Liver (tissue), 8 donors: ENCODE measurements at regions not wholly inside any gene's neighbourhood (a gene's known extent, or its start where the extent isn't known, plus 50 kb on each side); places are given as distances from the start of the nearest gene placed in this dataset.

ENCODE experiments used
- DNase-seq: peaks from one replicate; pipeline ENCODE4 v3.0.0-alpha.2; 2017; ENCODE audit warnings: low spot score
- H3K27ac ChIP-seq, 2 donors: one replicate each; pipeline ENCODE4 v1.7.0; 2013; ENCODE audit warnings: inconsistent platforms in 2 of 2, low read length in 2 of 2, control low read depth in 1 of 2, low read depth in 1 of 2, mild to moderate bottlenecking in 1 of 2
- H3K27me3 ChIP-seq, 4 donors: one replicate each; pipeline versions ENCODE4 v1.6.1 to v1.7.0; 2013; ENCODE audit warnings: low read length in 3 of 4, inconsistent platforms in 1 of 4, mild to moderate bottlenecking in 1 of 4, moderate library complexity in 1 of 4; ENCODE audit not compliant: control insufficient read depth in 4 of 4, insufficient read depth in 4 of 4
- H3K36me3 ChIP-seq, 4 donors: one replicate each; pipeline versions ENCODE4 v1.6.1 to v1.7.0; 2013; ENCODE audit warnings: low read length in 3 of 4, mild to moderate bottlenecking in 3 of 4, low read depth in 1 of 4, moderate library complexity in 1 of 4; ENCODE audit not compliant: control insufficient read depth in 4 of 4, insufficient read depth in 3 of 4
- H3K4me1 ChIP-seq, 4 donors: one replicate each; pipeline versions ENCODE4 v1.6.1 to v1.7.0; 2013; ENCODE audit warnings: low read length in 3 of 4, mild to moderate bottlenecking in 3 of 4, moderate library complexity in 1 of 4; ENCODE audit not compliant: control insufficient read depth in 4 of 4, insufficient read depth in 4 of 4
- H3K4me3 ChIP-seq, 3 donors: one replicate each; pipeline versions ENCODE4 v1.6.1 to v1.7.0; 2013; ENCODE audit warnings: low read length in 3 of 3, control low read depth in 1 of 3, low read depth in 1 of 3, mild to moderate bottlenecking in 1 of 3
- H3K9ac ChIP-seq, 2 donors: one replicate each; pipeline ENCODE4 v1.7.0; 2013; ENCODE audit warnings: low read length in 2 of 2, mild to moderate bottlenecking in 2 of 2, moderate library complexity in 2 of 2, control low read depth in 1 of 2, low read depth in 1 of 2
- H3K9me3 ChIP-seq, 4 donors: one replicate each; pipeline versions ENCODE4 v1.6.1 to v1.7.0; 2013; ENCODE audit warnings: low read length in 3 of 4; ENCODE audit not compliant: control insufficient read depth in 4 of 4
- ATF3 ChIP-seq: IDR thresholded peaks from 2 replicates; pipeline ENCODE4 v1.6.1; 2016; ENCODE audit warnings: antibody characterized with exemption
- EGR1 ChIP-seq, 2 donors: IDR thresholded peaks; 2 replicates each; pipeline ENCODE4 v1.6.1; 2016 to 2018; ENCODE audit warnings: antibody characterized with exemption in 2 of 2, low read depth in 2 of 2
- FOXA1 ChIP-seq: IDR thresholded peaks from 2 replicates; pipeline ENCODE4 v1.6.1; 2016; ENCODE audit warnings: antibody characterized with exemption
- FOXA2 ChIP-seq: IDR thresholded peaks from 2 replicates; pipeline ENCODE4 v1.6.1; 2016; ENCODE audit warnings: antibody characterized with exemption
- GABPA ChIP-seq, 2 donors: IDR thresholded peaks in 1 of 2; conservative IDR thresholded peaks in 1 of 2; 2 replicates each; pipeline ENCODE4 v1.6.1; 2016; ENCODE audit warnings: antibody characterized with exemption in 2 of 2, mild to moderate bottlenecking in 1 of 2, moderate library complexity in 1 of 2
- HNF4A ChIP-seq, 2 donors: conservative IDR thresholded peaks; 2 replicates each; pipeline ENCODE4 v1.6.1; 2016; ENCODE audit warnings: antibody characterized with exemption in 2 of 2, mild to moderate bottlenecking in 2 of 2
- HNF4G ChIP-seq: IDR thresholded peaks from 2 replicates; pipeline ENCODE4 v1.6.1; 2016; ENCODE audit warnings: antibody characterized with exemption
- JUND ChIP-seq, 2 donors: IDR thresholded peaks; 2 replicates each; pipeline ENCODE4 v1.6.1; 2016; ENCODE audit warnings: antibody characterized with exemption in 2 of 2
- MAX ChIP-seq: IDR thresholded peaks from 2 replicates; pipeline ENCODE4 v1.6.1; 2016; ENCODE audit warnings: antibody characterized with exemption
- NR2F2 ChIP-seq: IDR thresholded peaks from 2 replicates; pipeline ENCODE4 v1.6.1; 2016; ENCODE audit warnings: antibody characterized with exemption
- RAD21 ChIP-seq, 2 donors: IDR thresholded peaks; 2 replicates each; pipeline ENCODE4 v1.6.1; 2016; ENCODE audit warnings: antibody characterized with exemption in 2 of 2, mild to moderate bottlenecking in 2 of 2
- RXRA ChIP-seq, 2 donors: IDR thresholded peaks; 2 replicates each; pipeline ENCODE4 v1.6.1; 2017 to 2018; ENCODE audit warnings: antibody characterized with exemption in 2 of 2, mild to moderate bottlenecking in 1 of 2
- TAF1 ChIP-seq: conservative IDR thresholded peaks from 2 replicates; pipeline ENCODE4 v1.6.1; 2016; ENCODE audit warnings: antibody characterized with exemption, mild to moderate bottlenecking
- YY1 ChIP-seq: IDR thresholded peaks from 2 replicates; pipeline ENCODE4 v1.6.1; 2016; ENCODE audit warnings: antibody characterized with exemption, mild to moderate bottlenecking
- WGBS: extraction: QIAGEN DNeasy Blood & Tissue Kit; methylation state at CpG from one replicate; pipeline ENCODE4 v1.1.7; 2013; 5-methylcytosine and 5-hydroxymethylcytosine counted together
- TF ChIP-seq, protein P1 (sequence below): IDR thresholded peaks from 2 replicates; pipeline ENCODE4 v1.6.1; 2016; ENCODE audit warnings: antibody characterized with exemption, mild to moderate bottlenecking
- TF ChIP-seq, protein P2 (sequence below): IDR thresholded peaks from 2 replicates; pipeline ENCODE4 v1.6.1; 2016; ENCODE audit warnings: antibody characterized with exemption
- TF ChIP-seq, protein P3 (sequence below): fragments of 150-350 bp; IDR thresholded peaks from 2 replicates; pipeline ENCODE4 v1.5.1; 2017; ENCODE audit warnings: improper control_type of control experiment, low read depth, low read length; ENCODE audit not compliant: missing input control
- donor health status: healthy.
- donor health status: healthy.
- donor health status: healthy.
- donor health status: healthy.
- donor health status: healthy.

DNA sequence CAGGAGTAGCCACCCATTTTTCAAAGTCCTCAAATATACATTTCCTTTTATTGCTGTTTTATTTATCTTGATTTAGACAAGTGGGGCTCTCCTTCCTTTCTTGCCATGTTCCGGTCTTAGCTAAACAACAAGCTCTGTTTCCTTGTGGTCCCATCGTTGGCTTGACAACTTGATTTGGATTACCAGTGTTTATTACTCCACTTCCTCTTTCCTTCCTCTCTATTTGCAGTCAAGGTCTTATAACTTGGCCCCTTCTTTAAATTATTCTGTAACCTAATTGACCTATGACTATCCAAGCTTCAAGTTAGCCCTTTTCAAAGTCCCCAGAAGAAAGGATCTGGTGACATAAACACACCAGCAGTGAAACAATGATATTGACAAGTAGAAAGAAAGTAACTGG, 130.6 kb upstream of the STT3B start:
- WGBS = 63% methylated on average over 2 of the region's 2 CpGs
- no peak overlapping the region for H3K27ac ChIP-seq
- no peak for DNase-seq
- H3K27me3 ChIP-seq = peaks cover 0 to 5% (median 0%) of the 10 kb centered on the region in 4 donors
- H3K4me3 ChIP-seq = no peak overlapping the region
- H3K36me3 ChIP-seq = no peaks in the 10 kb centered on the region
- H3K9ac ChIP-seq = no peak overlapping the region
- no peaks in the 10 kb centered on the region for H3K4me1 ChIP-seq
- TF ChIP-seq RXRA (IDR thresholded peaks at IDR 0.05) = no peak
- no peak for TF ChIP-seq FOXA1
- no peak for TF ChIP-seq TAF1
- no peak for TF ChIP-seq FOXA2
- TF ChIP-seq, protein P1, sequence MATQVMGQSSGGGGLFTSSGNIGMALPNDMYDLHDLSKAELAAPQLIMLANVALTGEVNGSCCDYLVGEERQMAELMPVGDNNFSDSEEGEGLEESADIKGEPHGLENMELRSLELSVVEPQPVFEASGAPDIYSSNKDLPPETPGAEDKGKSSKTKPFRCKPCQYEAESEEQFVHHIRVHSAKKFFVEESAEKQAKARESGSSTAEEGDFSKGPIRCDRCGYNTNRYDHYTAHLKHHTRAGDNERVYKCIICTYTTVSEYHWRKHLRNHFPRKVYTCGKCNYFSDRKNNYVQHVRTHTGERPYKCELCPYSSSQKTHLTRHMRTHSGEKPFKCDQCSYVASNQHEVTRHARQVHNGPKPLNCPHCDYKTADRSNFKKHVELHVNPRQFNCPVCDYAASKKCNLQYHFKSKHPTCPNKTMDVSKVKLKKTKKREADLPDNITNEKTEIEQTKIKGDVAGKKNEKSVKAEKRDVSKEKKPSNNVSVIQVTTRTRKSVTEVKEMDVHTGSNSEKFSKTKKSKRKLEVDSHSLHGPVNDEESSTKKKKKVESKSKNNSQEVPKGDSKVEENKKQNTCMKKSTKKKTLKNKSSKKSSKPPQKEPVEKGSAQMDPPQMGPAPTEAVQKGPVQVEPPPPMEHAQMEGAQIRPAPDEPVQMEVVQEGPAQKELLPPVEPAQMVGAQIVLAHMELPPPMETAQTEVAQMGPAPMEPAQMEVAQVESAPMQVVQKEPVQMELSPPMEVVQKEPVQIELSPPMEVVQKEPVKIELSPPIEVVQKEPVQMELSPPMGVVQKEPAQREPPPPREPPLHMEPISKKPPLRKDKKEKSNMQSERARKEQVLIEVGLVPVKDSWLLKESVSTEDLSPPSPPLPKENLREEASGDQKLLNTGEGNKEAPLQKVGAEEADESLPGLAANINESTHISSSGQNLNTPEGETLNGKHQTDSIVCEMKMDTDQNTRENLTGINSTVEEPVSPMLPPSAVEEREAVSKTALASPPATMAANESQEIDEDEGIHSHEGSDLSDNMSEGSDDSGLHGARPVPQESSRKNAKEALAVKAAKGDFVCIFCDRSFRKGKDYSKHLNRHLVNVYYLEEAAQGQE = no peak
- TF ChIP-seq, protein P2, sequence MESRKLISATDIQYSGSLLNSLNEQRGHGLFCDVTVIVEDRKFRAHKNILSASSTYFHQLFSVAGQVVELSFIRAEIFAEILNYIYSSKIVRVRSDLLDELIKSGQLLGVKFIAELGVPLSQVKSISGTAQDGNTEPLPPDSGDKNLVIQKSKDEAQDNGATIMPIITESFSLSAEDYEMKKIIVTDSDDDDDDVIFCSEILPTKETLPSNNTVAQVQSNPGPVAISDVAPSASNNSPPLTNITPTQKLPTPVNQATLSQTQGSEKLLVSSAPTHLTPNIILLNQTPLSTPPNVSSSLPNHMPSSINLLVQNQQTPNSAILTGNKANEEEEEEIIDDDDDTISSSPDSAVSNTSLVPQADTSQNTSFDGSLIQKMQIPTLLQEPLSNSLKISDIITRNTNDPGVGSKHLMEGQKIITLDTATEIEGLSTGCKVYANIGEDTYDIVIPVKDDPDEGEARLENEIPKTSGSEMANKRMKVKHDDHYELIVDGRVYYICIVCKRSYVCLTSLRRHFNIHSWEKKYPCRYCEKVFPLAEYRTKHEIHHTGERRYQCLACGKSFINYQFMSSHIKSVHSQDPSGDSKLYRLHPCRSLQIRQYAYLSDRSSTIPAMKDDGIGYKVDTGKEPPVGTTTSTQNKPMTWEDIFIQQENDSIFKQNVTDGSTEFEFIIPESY = no peak
- no peak for TF ChIP-seq HNF4G
- TF ChIP-seq, protein P3, sequence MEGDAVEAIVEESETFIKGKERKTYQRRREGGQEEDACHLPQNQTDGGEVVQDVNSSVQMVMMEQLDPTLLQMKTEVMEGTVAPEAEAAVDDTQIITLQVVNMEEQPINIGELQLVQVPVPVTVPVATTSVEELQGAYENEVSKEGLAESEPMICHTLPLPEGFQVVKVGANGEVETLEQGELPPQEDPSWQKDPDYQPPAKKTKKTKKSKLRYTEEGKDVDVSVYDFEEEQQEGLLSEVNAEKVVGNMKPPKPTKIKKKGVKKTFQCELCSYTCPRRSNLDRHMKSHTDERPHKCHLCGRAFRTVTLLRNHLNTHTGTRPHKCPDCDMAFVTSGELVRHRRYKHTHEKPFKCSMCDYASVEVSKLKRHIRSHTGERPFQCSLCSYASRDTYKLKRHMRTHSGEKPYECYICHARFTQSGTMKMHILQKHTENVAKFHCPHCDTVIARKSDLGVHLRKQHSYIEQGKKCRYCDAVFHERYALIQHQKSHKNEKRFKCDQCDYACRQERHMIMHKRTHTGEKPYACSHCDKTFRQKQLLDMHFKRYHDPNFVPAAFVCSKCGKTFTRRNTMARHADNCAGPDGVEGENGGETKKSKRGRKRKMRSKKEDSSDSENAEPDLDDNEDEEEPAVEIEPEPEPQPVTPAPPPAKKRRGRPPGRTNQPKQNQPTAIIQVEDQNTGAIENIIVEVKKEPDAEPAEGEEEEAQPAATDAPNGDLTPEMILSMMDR = no peak
- no peak for TF ChIP-seq RAD21 (IDR thresholded peaks at IDR 0.05)
- TF ChIP-seq HNF4A (conservative IDR thresholded peaks at IDR 0.05) = no peak
- TF ChIP-seq JUND (IDR thresholded peaks at IDR 0.05) = no peak
- TF ChIP-seq GABPA (IDR thresholded peaks at IDR 0.05 in 1 of 2, conservative IDR thresholded peaks at IDR 0.05 in 1 of 2) = no peak
- H3K9me3 ChIP-seq = no peaks in the 10 kb centered on the region

DNA sequence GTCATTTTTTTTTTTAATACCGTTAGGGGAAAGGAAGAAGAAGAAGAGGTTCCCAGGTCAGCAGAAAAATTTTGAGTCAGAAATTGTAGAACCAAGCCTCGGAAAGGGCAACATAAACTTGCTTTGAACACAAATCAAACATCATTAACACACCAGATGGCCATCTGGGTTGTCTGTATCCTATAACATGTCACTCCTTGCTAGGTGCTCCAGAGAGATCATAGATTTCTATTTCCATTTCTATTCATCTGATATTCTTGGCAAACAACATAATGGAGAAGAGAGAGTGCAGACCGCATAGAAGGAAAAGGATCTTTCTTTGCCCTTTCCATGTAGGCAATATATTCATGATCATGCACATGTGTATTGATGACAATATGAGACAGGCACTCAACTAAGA, 129.5 kb upstream of the STT3B start:
- 83% methylated on average over 3 of the region's 3 CpGs for WGBS
- peaks cover 0 to 5% (median 0%) of the 10 kb centered on the region in 4 donors for H3K27me3 ChIP-seq

More for the DNA sequence above, 129.5 kb upstream of the STT3B start:
- Histone ChIP-seq H3K27ac (no peak overlapping the region), H3K36me3 (no peaks in the 10 kb centered on the region), H3K9ac (no peak overlapping the region), H3K4me3 (no peak overlapping the region), H3K9me3 (no peaks in the 10 kb centered on the region), H3K4me1 (no peaks in the 10 kb centered on the region)
- DNase-seq = no peak
- TF ChIP-seq YY1 (no peak), ATF3 (no peak), FOXA1 (no peak), HNF4G (no peak), EGR1 (IDR thresholded peaks at IDR 0.05; ENCODE audit: low read depth in 2 of 2) (no peak), HNF4A (conservative IDR thresholded peaks at IDR 0.05) (no peak), NR2F2 (no peak), MAX (no peak), RXRA (IDR thresholded peaks at IDR 0.05) (no peak), FOXA2 (no peak), GABPA (IDR thresholded peaks at IDR 0.05 in 1 of 2, conservative IDR thresholded peaks at IDR 0.05 in 1 of 2) (no peak)
- TF ChIP-seq, protein P1 = no peak
- TF ChIP-seq, protein P3 = no peak
